GM21423 (cell line): ENCODE measurements at regions not wholly inside any gene's neighbourhood (a gene's known extent, or its start where the extent isn't known, plus 50 kb on each side); places are given as distances from the start of the nearest gene placed in this dataset.

Experiments
- ATAC-seq: cut with Tn5 transposase; IDR thresholded peaks from one replicate; pipeline ENCODE4 v1.9.1; 2021; ENCODE audit warnings: mild to moderate bottlenecking, moderate library complexity; ENCODE audit not compliant: unreplicated experiment

DNA sequence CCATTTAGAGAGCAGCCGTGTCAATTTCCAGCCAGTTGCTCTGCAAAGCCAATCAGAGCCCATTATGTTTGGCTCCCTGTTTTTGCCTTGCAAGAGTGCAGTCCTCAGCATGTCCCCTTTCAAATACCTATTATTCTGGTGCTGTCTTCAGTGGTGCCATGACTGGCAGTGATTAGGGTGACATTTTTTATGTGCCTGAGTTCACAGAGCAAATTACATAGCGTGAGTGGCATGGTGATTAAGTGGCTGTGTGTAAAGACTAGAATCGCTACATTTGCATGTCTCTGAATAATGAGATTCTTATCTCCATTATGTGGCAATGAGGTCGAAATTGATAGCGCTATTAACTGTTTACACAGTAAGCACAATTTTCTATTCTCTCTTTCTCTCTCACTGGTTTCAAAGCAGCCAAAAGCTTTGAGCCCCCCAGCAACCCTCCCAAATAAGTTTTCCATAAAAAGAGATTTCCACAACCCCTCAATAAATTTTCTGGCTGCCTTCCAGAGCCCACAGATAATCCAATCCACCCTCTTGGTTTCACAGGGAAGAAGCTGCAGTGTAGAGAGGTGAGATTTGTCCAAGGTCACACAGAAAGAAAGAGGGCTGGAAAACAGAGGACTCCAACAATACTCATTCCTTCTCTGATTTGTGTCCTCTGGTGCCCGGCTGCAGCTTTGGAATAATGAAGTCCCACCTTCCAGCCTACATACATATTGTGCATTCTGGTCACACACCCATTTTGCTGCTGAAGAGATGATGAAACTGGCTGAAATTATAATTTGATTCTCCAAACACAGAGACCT, 58.8 kb upstream of the NUDT4 start:
- ATAC-seq = no peak

DNA sequence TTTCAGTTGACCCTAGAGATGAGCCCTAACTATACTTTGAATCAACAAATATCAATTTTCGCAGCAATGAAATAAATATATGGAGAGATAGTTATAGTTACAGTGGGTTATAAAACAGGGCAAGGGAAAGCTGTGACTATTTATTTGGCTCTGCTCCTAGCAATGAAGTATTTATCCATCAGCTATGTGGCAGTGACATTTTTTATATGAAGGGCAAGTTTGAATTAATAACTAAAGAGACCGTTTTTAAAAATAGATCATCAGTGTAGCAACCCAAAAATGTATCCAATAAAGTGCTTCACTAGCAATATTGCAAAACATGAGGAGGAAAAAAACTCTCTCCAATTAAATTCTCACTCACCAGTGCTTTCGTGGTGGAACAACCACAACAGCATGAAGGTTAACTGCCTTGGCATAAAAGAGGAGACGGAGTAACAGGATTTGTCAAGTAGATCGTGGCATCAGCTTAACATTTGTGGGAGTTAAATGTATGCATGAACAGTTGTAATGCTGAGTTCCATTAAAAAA, 58.1 kb upstream of the NUDT4 start:
- ATAC-seq = no peak

DNA sequence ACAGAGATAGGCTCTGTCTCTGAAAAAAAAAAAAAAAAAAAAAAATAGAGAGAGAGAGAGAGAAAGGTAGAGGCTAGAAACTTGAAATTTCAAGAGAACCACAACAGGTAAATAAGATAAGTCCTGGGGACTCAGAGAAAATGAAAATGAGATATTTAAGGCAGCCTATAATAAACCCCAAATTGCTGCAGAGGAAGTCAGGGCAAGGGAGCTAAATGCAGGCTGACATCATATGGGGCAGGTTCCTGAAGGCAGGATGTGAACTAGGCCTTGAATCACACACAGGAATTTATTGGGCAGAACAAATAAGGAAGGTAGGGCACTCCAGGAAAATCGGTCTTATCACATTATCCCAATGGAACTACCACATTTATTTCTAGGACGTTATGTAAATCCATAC, 54.9 kb upstream of the NUDT4 start:
- no peak for ATAC-seq

DNA sequence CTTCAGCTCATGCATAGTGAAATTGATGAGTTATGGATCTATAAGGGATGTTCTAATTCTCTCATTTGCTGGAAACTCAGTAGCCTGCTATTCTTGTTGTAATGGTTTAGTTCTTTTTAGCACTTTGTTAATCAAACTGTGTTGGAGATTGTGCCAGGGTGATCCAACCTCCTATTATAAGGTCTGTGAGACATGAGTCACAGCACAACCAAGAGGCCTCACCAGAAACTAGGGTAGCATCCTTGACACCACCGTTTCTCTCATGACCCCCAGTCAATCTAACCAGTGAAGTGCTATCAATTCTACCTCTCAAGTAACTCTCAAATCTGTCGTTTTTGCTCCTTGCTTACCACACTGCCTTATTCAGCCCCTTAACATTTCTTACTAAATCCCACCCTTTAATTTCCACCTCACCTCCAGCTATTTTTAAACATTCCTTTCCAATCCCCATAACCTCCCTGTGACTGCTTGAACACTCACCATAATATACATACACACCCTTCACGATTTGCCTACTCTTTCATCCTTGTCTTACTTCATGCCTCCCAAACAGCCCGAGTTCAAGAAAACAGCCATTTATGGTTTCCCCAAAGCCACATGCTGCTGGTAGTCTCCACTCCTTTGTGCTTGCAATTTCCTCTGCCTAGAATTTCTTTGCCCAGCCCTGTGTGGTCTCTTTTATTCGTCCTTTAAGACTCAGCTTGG, 53.9 kb upstream of the NUDT4 start:
- ATAC-seq = no peak

DNA sequence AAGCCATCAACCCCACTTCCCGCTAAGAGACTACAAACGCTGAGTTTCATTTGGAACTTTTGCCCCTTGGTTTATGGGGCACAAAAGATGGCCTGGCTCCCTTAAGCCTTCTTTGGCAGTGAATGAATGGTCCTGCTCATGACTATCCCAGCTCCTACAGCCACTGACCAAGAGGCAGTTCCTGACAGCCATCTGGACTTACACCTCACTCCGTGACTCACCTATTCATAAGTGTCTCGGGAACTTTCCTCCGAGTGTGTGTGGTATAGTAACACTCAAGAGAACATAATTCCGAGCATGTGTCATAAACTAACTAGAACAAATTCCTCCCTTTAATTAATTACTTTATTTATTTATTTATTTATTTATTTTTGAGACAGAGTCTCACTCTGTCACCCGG, 51.9 kb upstream of the NUDT4 start:
- ATAC-seq = no peak
